GM23338 (cell line): ENCODE measurements at regions not wholly inside any gene's neighbourhood (a gene's known extent, or its start where the extent isn't known, plus 50 kb on each side); places are given as distances from the start of the nearest gene placed in this dataset.

ENCODE experiments used
- ATAC-seq: fragments of 200-7000 bp; cut with Tn5 transposase; 3 replicates; pipeline ENCODE4 v1.9.1; 2020
- DNase-seq: peaks from one replicate; pipeline ENCODE4 v3.0.0-alpha.2; 2015; ENCODE audit warnings: low spot score
- H2AFZ ChIP-seq: fragments of 200-600 bp; sonication (generic); 2 replicates; pipeline ENCODE4 v1.8.0; 2016; ENCODE audit warnings: antibody characterized with exemption, mild to moderate bottlenecking, moderate library complexity
- H3F3A ChIP-seq: fragments of 200-600 bp; sonication (generic); replicated peaks from 2 replicates; pipeline ENCODE4 v1.8.0; 2017; ENCODE audit warnings: antibody characterized with exemption, mixed run types, low read depth
- H3K27ac ChIP-seq: fragments of 200-600 bp; sonication (generic); 2 replicates; pipeline ENCODE4 v1.6.1; 2016; ENCODE audit warnings: low read depth
- H3K27me3 ChIP-seq: fragments of 200-600 bp; sonication (generic); 2 replicates; pipeline ENCODE4 v1.8.0; 2016; ENCODE audit warnings: mild to moderate bottlenecking, mixed run types, moderate library complexity; ENCODE audit not compliant: insufficient read depth
- H3K36me3 ChIP-seq: fragments of 200-600 bp; sonication (generic); 2 replicates; pipeline ENCODE4 v1.8.0; 2016; ENCODE audit warnings: mild to moderate bottlenecking; ENCODE audit not compliant: insufficient read depth
- H3K4me1 ChIP-seq: fragments of 200-600 bp; sonication (generic); 2 replicates; pipeline ENCODE4 v1.8.0; 2016; ENCODE audit warnings: mild to moderate bottlenecking, moderate library complexity; ENCODE audit not compliant: insufficient read depth
- H3K4me2 ChIP-seq: fragments of 200-600 bp; sonication (generic); 2 replicates; pipeline ENCODE4 v1.7.1; 2017; ENCODE audit warnings: mixed run types
- H3K4me3 ChIP-seq: fragments of 200-600 bp; sonication (generic); 2 replicates; pipeline ENCODE4 v1.6.1; 2016; ENCODE audit warnings: mixed run types
- H3K79me2 ChIP-seq: fragments of 200-600 bp; sonication (generic); replicated peaks from 2 replicates; pipeline ENCODE4 v1.8.0; 2017; ENCODE audit warnings: mild to moderate bottlenecking; ENCODE audit not compliant: insufficient read depth
- H3K9me2 ChIP-seq: fragments of 200-600 bp; sonication (generic); 2 replicates; pipeline ENCODE4 v1.8.0; 2017; ENCODE audit not compliant: insufficient read depth
- H4K20me1 ChIP-seq: fragments of 200-600 bp; sonication (generic); replicated peaks from 2 replicates; pipeline ENCODE4 v1.8.0; 2017; ENCODE audit warnings: mild to moderate bottlenecking; ENCODE audit not compliant: insufficient read depth
- H3K27ac Mint-ChIP-seq: 2 replicates; pipeline ENCODE4 v1.8.0; 2020; ENCODE audit warnings: inconsistent platforms, mild to moderate bottlenecking, moderate library complexity, mixed read lengths
- H3K27me3 Mint-ChIP-seq: 3 replicates; pipeline ENCODE4 v1.8.0; 2022; ENCODE audit warnings: low read depth, mild to moderate bottlenecking, moderate library complexity, mixed read lengths, inconsistent platforms; ENCODE audit not compliant: insufficient read depth, poor library complexity
- H3K36me3 Mint-ChIP-seq: 3 replicates; pipeline ENCODE4 v1.8.0; 2021; ENCODE audit warnings: low read depth, mild to moderate bottlenecking, inconsistent platforms, moderate library complexity, mixed read lengths
- H3K4me1 Mint-ChIP-seq: 3 replicates; pipeline ENCODE4 v1.8.0; 2020; ENCODE audit warnings: mild to moderate bottlenecking, inconsistent platforms, mixed read lengths
- H3K4me3 Mint-ChIP-seq: 3 replicates; pipeline ENCODE4 v1.8.0; 2021; ENCODE audit warnings: moderate library complexity, mild to moderate bottlenecking, inconsistent platforms, mixed read lengths
- H3K9me3 Mint-ChIP-seq: 3 replicates; pipeline ENCODE4 v1.8.0; 2020; ENCODE audit warnings: moderate library complexity, mild to moderate bottlenecking, inconsistent platforms, mixed read lengths
- CREB1 ChIP-seq: fragments of 250-450 bp; sonication (Bioruptor Pico); IDR thresholded peaks from 2 replicates; pipeline ENCODE4 v1.5.0; 2020; ENCODE audit warnings: low read depth, mild to moderate bottlenecking, moderate library complexity
- CTCF ChIP-seq, 2 experiments: fragments of 200-600 bp in 1 of 2; sonication (generic) in 1 of 2; conservative IDR thresholded peaks; 2 replicates each; pipeline versions ENCODE4 v1.5.1 to v1.6.1; 2016 to 2017; ENCODE audit warnings: antibody characterized with exemption in 2 of 2, low read depth in 2 of 2, mild to moderate bottlenecking in 2 of 2, moderate library complexity in 1 of 2
- ETS1 ChIP-seq: IDR thresholded peaks from 2 replicates; pipeline ENCODE4 v1.6.1; 2016; ENCODE audit warnings: antibody characterized with exemption
- EZH2 ChIP-seq: fragments of 200-600 bp; sonication (generic); IDR thresholded peaks from one replicate; pipeline ENCODE4 v1.8.0; 2017; ENCODE audit warnings: antibody characterized with exemption, mild to moderate bottlenecking, low read depth; ENCODE audit not compliant: unreplicated experiment
- EZH2phosphoT487 ChIP-seq: fragments of 200-600 bp; sonication (generic); IDR thresholded peaks from one replicate; pipeline ENCODE4 v1.8.1; 2018; ENCODE audit warnings: antibody characterized with exemption; ENCODE audit not compliant: unreplicated experiment
- NANOG ChIP-seq: IDR thresholded peaks from 2 replicates; pipeline ENCODE4 v1.6.1; 2016; ENCODE audit warnings: antibody characterized with exemption, borderline replicate concordance
- POLR2AphosphoS5 ChIP-seq: IDR thresholded peaks from 2 replicates; pipeline ENCODE4 v1.6.1; 2016; ENCODE audit warnings: antibody characterized with exemption, low read depth
- STAT1 ChIP-seq: IDR thresholded peaks from one replicate; pipeline ENCODE4 v1.6.1; 2016; ENCODE audit warnings: antibody characterized with exemption; ENCODE audit not compliant: unreplicated experiment
- ZNF114 ChIP-seq: fragments of 250-450 bp; sonication (Bioruptor Pico); IDR thresholded peaks from 2 replicates; pipeline ENCODE4 v1.5.0; 2020; ENCODE audit warnings: mild to moderate bottlenecking, moderate library complexity
- ZNF331 ChIP-seq: fragments of 250-450 bp; sonication (Bioruptor Pico); IDR thresholded peaks from 2 replicates; pipeline ENCODE4 v1.5.0; 2020; ENCODE audit warnings: low read depth, mild to moderate bottlenecking, moderate library complexity
- ZNF462 ChIP-seq: fragments of 250-450 bp; sonication (Bioruptor Pico); IDR thresholded peaks from 2 replicates; pipeline ENCODE4 v1.5.0; 2020; ENCODE audit warnings: mild to moderate bottlenecking, moderate library complexity

GRCh38 chr2:121900391-121900790 is 144.9 kb downstream of the TSN start (continued):
- TF ChIP-seq CREB1 (no peak), STAT1 (no peak), EZH2phosphoT487 (no peak), ZNF331 (CRISPR knock-in tag) (no peak), NANOG (no peak), POLR2AphosphoS5 (no peak)

GRCh38 chr2:121902171-121902591 is 146.7 kb downstream of the TSN start:
- Histone ChIP-seq H3K9me2 (no peaks in the 10 kb centered on the region), H3K27ac (no peak overlapping the region), H3K27me3 (no peaks in the 10 kb centered on the region), H3K4me1 (no peaks in the 10 kb centered on the region), H2AFZ (peak overlapping the region; percentile 84), H3F3A (no peaks in the 10 kb centered on the region), H3K4me2 (no peak overlapping the region), H3K36me3 (no peaks in the 10 kb centered on the region), H3K79me2 (no peaks in the 10 kb centered on the region), H4K20me1 (no peaks in the 10 kb centered on the region), H3K4me3 (no peak overlapping the region)
- no peak overlapping the region for H3K27ac Mint-ChIP-seq
- H3K4me1 Mint-ChIP-seq, result no peaks in the 10 kb centered on the region
- H3K4me3 Mint-ChIP-seq, result no peak overlapping the region
- peaks cover 3% of the 10 kb centered on the region for H3K27me3 Mint-ChIP-seq
- no peaks in the 10 kb centered on the region for H3K9me3 Mint-ChIP-seq
- no peak for TF ChIP-seq ETS1
- TF ChIP-seq EZH2phosphoT487, result no peak
- peak; percentile 38 to 75; a peak in 3 of 4 replicates for TF ChIP-seq CTCF (conservative IDR thresholded peaks at IDR 0.05; ENCODE audit: low read depth in 2 of 2)
- no peak for TF ChIP-seq EZH2
- TF ChIP-seq ZNF462 (CRISPR knock-in tag), result no peak
- TF ChIP-seq ZNF114 (CRISPR knock-in tag), result no peak
- DNase-seq (peak; percentile 70), ATAC-seq (peak; percentile 80)
- no peaks in the 10 kb centered on the region for H3K36me3 Mint-ChIP-seq
